GM18499 (cell line): ENCODE measurements at regions not wholly inside any gene's neighbourhood (a gene's known extent, or its start where the extent isn't known, plus 50 kb on each side); places are given as distances from the start of the nearest gene placed in this dataset.

ENCODE experiments used
- ATAC-seq: cut with Tn5 transposase; IDR thresholded peaks from one replicate; pipeline ENCODE4 v1.9.1; 2021; ENCODE audit warnings: moderate number of reproducible peaks; ENCODE audit not compliant: insufficient read depth, unreplicated experiment

DNA sequence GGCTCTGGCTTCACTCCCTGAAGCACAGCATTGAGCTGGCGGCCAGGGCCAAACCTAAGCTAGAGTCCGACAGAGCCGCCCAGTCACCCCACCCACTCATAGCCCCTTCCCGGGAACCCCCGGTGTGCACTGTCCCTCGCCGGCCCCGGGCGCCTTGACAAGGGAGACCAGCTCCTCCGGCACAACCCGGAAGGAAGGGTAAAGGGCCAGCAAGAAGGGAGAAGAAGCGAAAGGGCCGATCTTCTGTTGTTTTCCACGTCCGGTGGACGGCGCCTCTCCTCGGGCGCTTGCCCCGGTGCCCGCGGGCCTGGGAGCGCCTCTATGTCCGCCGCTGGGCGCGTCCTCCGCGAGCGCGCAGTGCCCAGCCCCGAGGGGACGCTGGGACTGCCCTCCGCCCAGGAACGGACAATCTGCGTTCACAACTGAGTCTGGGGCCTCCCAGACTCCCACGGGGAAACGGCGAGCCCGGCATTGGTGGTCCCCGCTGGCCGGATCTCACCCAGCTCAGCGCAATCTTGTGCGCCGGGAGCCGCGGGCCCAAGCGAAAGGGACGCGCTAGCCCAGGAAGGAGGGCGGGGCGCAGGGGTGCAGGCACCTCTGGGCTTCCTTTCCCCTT, 172.5 kb upstream of the MIR17HG start:
- no peak for ATAC-seq

DNA sequence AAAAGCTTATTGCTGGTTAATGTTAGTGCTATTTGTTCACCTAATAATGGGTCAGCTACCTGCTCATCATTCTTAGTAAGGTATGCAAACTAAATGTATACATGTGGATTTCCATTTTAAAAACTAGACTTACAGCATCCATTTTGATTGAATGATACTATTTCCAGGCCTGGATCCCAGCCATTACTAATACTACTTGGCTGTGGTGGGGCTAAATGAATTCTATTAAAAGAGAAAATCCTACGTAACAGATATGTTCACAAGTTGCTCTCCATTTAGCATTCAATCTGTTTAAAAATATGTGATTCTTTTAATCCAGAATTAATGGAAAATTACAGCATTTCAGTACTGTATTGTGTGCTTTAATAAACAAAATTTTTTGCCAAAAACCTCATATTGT, 169.4 kb upstream of the MIR17HG start:
- ATAC-seq, result no peak

DNA sequence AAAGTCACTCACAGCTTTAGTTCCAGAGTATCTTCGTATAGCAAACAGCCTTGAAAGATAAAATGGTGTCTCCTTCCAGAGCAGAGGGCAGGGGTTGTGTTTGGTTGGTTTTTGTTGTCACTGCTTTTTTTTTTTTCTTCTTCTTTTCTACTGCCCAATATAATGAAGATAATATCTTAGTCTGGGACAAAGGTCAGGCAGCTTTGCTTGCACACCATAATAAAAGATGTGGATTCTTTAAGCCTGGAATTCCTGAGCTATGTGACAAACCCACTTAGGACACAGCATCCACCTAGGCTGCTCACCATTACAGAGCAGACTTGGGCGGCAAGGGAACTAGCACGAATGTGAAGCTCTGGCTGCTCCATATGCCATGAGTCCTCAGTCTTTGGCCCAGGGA, 165.6 kb upstream of the MIR17HG start:
- no peak for ATAC-seq

DNA sequence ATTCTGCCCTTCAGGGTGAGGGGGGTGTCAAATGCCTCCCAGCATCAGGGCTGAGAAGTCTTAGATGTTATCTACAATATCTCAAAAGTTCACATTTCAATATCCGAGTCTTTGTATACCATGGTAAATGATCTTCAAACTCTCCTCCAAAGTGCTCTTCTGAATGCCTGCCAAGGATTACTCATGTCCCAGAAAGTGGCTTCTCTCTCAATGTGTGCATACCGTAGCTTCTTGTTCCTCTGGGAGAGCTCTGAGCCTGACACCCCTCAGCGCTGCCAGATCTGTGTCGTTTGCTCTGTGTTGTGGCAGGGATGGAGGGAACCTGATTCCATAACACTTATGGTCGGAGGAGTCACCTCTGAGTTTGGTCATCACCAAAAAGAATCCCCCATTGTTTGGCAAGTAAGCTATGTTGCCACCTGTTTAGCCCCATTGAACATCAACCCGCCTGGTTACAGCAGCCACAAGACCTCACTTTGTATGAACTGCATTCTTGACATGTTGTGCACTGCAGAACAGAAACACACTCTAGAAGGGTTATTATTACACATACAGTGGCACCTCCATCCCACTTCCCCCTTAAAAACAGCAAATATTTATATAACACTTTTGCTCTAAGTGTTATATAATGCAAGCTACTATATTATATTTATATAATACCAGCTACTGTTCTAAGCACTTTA, 163.1 kb upstream of the MIR17HG start:
- ATAC-seq, result no peak

DNA sequence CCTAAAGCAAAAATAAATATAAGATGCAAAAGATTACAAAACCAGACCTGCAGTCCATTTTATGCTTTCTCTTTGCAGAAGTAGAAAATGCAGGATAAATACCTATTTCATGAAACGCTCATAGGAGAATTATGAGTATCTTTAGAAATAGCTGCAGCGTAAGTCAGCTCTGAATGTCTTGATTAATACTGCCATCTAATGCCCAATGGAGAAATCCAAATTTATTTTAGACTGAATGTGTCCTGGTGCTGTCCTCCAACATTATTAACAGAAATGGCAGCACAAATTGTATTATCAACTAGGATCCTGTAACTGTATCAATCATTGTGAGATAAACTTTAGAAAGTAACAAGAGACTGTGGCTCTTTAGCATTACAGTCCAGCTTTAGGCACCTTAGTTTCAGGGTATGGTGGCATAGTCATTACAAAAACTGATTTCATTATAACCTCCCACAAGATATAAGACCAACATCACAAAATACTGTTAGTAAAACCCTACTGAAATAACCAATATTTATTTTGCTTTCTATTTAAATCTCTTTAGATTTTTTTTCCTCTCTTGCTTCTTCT, 162.1 kb upstream of the MIR17HG start:
- no peak for ATAC-seq

DNA sequence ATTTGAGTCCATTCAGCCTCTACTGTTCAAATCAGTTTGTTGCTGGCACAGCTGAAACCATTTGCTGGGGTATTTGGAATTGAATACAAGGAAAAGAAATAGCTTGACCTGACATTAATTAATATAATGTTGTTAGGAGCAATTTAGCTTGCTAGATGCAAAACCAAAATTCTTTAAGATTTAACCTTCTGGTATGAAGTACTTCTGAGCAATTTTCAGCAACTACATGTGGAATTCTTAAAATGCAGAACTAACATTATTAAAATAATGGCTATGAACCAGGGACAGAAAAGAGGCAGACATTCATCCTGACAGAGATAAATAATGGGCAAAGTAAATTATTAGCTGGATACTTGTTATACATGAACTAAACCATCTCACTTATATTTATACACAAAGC, 160.0 kb upstream of the MIR17HG start:
- no peak for ATAC-seq

DNA sequence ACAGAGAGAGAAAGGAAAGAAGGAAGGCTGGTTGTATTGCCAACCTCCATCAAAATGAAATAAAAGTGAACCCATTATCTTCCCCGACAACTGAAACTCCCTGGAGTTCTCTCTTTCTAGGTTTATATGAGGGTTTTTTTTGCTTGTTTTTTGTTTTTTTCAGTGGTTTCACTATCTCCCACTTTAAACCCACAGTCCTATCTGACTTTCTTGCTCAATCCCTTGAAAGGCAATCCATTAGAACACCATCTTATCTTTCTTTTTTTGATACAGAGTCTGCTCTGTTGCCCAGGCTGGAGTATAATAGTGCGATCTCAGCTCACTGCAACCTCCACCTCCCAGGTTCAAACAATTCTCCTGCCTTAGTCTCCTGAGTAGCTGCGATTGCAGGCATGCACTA, 158.0 kb upstream of the MIR17HG start:
- no peak for ATAC-seq

DNA sequence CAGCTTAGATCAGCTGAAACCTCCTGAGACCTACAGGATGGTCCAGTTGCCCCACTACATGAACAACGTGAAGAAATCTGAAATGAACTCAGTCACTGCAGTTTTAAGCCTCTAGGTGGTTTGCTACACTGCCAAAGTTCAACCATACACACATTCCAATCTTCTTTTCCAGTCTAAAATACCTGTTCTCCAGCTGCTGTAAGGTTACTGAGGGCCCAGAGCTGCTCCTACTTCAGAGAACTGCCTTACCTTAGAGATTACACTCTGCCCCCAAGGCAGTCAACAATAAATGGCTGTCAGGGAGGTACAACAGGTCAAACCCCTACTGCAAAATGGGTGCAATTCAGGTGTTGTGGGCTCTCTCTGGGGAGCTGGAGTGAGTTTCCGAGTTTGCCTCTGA, 154.1 kb upstream of the MIR17HG start:
- no peak for ATAC-seq

DNA sequence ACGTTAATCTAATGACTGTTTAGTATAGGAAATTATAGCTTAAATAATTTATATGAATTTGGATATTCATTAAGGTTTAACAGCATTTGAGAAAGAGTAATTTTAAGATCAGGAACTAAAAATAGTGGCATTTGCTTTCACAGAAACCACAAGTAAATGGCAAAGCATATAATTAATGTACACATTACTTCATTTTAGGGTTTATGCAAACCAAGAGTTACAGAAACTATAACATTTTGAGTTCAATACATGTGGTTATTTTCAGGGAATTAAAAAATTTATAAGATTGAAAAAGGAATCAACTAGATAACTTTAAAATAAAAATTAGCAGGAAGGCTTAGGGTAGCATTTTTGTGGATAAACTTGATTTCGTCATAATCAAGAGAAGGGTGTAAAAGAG, 151.7 kb upstream of the MIR17HG start:
- no peak for ATAC-seq

DNA sequence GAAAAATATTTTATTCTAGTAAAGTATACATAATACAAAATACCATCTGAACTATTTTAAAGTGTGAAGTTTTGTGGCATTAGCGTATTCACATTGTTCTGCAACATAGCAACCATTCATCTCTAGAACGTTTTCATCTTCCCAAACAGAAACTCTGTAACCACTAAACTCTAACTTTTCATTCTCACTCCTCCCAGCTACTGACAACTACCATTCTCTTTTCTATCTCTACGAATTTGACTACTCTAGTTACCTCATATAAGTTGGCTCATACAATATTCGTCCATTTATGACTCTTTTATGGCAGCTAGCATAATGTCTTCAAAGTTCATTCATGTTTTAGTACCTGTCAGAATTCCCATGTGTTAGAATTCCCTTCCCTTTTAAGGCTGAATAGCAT, 150.5 kb upstream of the MIR17HG start:
- ATAC-seq, result no peak

DNA sequence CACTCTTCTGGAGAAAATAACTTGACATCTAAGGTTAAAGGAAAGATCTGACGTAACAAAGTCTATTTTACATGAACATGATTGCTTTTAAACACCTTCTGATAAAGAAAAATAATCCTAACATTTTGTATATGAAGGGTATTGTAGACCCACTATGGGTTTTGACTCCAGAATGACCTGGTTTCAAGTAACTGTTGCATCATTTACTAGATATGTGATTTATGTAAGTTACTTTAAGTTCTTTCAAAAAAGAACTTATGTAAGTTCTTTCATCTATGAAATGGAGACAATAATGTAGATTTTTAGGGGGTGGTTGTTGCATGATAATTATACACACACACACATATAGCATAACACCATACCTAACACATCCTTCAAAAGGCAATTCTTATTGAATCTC, 147.6 kb upstream of the MIR17HG start:
- ATAC-seq, result no peak

DNA sequence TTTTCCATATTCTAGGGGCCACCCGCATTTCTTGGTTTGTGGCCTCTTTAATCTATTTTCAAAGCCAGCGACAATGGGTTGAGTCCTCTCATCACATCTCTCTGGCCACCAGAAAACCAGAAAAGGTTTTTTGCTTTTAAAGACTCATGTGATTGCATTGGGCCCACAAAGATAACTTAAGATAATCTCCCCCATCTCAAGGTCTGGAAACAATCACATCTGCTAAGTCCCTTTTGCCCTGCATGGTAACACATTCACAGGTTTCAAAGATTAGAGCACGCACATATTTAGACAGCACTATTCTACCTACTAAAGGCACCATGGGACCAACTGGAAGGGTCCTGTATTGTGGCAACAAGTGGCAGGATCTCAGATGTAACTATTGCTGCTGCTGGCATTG, 147.0 kb upstream of the MIR17HG start:
- ATAC-seq, result no peak

DNA sequence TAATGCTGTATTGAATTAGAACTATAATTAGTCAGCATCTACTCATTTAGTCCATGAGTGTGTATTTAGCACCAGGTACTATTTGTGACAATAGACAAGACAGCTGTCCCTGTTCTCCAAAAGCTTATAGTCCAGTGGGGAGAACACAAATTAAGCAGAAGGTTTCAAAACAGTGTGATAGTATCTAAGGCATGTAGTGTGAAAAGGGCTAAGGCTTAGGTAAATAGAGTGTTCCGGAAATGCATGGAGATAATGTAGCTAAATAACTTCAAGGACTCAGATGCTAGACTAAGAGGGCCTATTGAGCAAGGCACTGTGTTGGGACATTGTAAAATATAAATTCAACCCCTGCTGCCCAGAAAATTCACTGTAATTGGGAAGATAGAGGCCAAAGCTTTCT, 144.1 kb upstream of the MIR17HG start:
- no peak for ATAC-seq

DNA sequence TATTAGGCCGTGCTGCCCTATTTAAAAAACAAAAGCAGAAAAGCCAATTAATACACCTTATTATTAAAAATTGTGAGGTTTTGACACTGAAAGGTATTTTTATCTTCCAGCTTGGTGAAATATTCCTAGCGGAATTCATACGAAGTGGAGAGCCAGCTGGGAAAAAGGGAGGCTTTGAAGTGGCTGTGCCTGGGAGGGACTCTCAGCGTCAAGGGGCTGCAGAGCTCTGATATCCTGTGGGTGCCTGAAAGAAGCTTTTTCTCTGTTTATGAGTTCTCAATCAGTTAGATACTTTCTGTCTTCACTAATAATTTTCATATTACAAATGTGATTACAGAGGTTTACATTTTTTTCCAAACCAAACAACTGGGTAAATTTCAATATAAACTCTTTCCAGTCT, 140.2 kb upstream of the MIR17HG start:
- ATAC-seq, result no peak

DNA sequence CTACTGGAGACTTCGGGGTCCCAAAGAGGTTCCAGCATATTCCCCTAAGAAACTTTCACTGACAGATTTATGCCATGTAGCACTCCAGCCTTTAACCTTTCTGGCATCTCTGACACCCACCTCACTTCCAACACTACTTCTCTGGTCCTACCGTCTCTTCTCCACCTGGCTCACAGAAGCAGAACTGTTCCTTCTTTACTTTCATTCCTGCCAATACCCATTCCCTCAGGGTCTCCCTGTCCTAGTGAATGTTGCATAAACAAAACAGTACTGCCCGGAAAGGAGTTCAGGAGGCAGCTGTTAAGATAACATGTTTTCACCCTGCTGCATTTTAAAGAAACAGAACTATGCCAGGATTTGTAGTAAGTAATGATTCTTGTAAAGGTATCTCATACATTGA, 136.0 kb upstream of the MIR17HG start:
- ATAC-seq, result no peak

DNA sequence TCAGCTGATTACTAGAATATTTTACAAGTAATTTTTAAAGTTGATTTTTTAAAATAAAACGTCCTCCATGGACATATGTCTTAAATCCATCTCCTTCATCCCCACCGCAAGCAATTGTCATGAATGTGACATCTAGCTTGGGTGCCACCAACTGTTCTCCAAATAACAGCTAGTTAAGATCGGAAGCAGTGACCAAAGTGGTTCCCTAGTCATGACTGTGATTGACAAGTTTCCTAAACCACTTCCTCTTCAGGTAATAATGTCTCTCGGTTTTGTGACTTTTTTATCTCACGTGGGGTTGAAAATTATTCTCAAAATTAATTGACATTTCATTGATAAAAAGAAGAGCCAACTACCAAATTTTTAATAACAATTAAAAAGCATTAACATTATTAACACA, 135.3 kb upstream of the MIR17HG start:
- ATAC-seq, result no peak

DNA sequence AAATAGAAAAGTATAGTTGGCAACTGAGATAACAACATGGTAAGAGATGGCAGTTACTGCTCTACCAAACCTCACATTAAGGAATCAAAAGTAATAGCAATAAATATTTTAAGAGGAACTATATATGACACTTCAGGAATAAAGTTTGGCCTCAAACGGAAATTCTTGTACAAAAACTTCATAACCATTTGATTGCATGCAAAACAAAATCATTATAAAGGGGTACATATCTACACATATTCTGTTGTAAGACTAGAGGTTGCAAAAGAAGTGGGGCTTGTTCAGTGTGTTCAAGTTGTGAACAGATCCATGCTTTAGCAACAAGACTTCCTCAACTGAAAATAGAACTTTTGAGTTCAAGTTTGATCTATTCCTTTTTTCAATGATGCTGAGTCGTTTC, 133.5 kb upstream of the MIR17HG start:
- ATAC-seq, result no peak

DNA sequence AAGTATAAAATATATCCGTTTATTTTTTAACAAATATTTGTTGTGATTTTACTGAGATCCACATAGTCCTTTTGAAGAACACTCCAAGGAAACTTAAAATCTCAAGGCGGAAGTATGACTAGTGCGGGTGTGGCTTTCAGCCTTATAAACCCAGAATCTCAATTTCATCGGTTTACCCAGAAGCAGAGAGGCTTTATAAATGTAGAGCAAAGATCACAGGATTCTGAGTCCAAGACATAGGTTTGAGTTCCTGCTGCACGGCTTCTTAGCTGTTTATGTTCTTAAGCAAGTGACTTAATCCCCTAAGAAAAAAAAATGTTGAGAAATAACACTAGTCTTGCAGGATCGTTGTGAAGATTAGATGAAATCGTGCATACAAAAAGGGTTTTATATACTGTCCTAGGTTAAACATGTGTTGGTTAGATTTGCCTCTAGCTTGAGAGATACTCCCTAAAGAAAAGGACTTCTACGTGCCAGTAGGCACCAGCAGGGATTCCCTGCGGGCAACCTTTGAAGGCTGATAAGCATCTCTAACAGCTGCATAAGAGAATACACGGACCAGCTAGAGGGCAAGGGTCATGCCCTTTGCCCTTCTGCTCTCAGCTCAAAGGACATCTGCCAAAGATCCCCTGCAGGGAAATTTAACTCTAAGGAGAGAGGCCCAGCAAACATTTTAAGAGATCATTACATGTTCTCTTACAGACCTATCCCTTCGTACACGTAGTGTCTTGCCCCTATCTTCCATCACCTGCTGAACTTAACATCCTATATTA, 130.4 kb upstream of the MIR17HG start:
- no peak for ATAC-seq

DNA sequence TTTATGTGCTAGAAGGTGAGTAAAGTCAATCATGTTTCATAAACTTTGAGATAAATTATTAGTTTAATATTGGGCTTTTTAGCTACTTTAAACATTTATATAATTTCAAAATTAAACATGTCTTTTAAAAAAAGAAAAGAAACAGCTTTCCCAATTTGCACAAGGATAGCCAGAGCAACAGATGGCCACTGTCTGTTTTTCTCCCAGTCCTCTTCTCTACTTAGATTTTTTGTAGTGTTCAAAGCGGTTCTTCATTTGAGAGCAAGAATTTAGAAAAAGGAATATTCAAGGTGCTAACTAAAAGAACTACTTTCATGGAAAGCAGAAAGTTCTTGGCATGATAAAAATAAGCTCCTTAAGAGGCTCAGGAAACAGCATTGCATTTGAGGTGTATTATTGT, 128.3 kb upstream of the MIR17HG start:
- ATAC-seq, result no peak

DNA sequence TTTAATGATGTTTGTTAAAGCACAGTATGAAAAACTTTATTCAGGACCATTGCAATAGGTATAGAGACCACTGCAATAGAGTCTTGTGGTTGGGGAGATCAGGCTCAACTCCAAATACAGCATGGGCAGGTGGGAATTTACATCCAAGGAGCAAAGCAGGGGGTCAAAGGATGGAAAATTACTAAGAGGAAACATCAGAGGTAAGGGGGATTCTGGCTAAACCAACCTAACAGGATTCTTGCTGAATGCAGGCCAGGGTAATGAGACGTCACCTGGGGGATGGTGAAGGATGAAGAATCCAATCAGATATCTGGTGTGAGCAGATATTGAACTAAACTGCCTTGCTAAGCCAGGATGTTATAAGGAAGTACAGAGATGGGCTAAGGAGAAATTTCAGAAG, 126.6 kb upstream of the MIR17HG start:
- no peak for ATAC-seq

DNA sequence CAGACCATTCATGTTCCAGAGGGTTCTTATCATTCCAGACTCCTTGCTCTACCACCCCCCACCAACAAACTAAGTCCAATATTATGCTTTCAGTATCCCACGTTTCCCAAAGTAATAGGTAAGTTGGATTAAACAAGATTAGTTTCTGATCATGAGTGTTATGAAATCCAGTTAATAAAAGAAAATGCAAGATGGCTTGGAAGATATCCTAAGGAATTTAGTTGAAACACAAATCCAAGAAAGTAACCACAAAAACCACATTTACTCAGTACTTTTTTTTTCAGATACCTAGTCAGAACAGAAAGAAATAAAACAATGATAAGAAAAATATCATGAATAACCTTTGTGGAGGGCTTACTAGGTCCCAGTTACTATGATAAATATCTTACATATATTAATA, 119.4 kb upstream of the MIR17HG start:
- no peak for ATAC-seq
